HG03439 (cell line): ENCODE measurements at regions not wholly inside any gene's neighbourhood (a gene's known extent, or its start where the extent isn't known, plus 50 kb on each side); places are given as distances from the start of the nearest gene placed in this dataset.

ENCODE experiments used
- ATAC-seq: cut with Tn5 transposase; IDR thresholded peaks from one replicate; pipeline ENCODE4 v1.9.1; 2021; ENCODE audit warnings: mild to moderate bottlenecking, moderate library complexity; ENCODE audit not compliant: unreplicated experiment

GRCh38 chr2:129619471-129619870 is 360.0 kb upstream of the RAB6C start:
- no peak for ATAC-seq

- ATAC-seq, result no peak
These were observed 359.1 kb upstream of the RAB6C start for GRCh38 chr2:129620411-129620810.

- no peak for ATAC-seq
These were observed 355.7 kb upstream of the RAB6C start for GRCh38 chr2:129623783-129624182.

GRCh38 chr2:129627437-129627836 is 352.0 kb upstream of the RAB6C start:
- ATAC-seq, result no peak

- ATAC-seq, result no peak
These were observed 342.8 kb upstream of the RAB6C start for GRCh38 chr2:129636692-129637091.

GRCh38 chr2:129641371-129641770 is 338.1 kb upstream of the RAB6C start:
- ATAC-seq, result no peak

GRCh38 chr2:129642526-129643043 is 336.9 kb upstream of the RAB6C start:
- no peak for ATAC-seq

GRCh38 chr2:129645335-129645734 is 334.1 kb upstream of the RAB6C start:
- no peak for ATAC-seq

- no peak for ATAC-seq
These were observed 333.4 kb upstream of the RAB6C start for GRCh38 chr2:129646107-129646506.

- ATAC-seq, result no peak
These were observed 326.2 kb upstream of the RAB6C start for GRCh38 chr2:129653246-129653645.

GRCh38 chr2:129654331-129654730 is 325.1 kb upstream of the RAB6C start:
- ATAC-seq, result no peak

GRCh38 chr2:129656081-129656598 is 323.3 kb upstream of the RAB6C start:
- ATAC-seq, result no peak

GRCh38 chr2:129658430-129658829 is 321.0 kb upstream of the RAB6C start:
- ATAC-seq, result no peak

GRCh38 chr2:129661935-129662334 is 317.5 kb upstream of the RAB6C start:
- no peak for ATAC-seq

- no peak for ATAC-seq
These were observed 311.9 kb upstream of the RAB6C start for GRCh38 chr2:129667577-129667976.

GRCh38 chr2:129672521-129672920 is 306.9 kb upstream of the RAB6C start:
- ATAC-seq, result no peak

- no peak for ATAC-seq
These were observed 306.2 kb upstream of the RAB6C start for GRCh38 chr2:129673234-129673633.

GRCh38 chr2:129673847-129674711 is 305.4 kb upstream of the RAB6C start:
- ATAC-seq, result no peak

GRCh38 chr2:129678751-129679150 is 300.7 kb upstream of the RAB6C start:
- no peak for ATAC-seq

- ATAC-seq, result no peak
These were observed 297.7 kb upstream of the RAB6C start for GRCh38 chr2:129681788-129682187.

- no peak for ATAC-seq
These were observed 289.6 kb upstream of the RAB6C start for GRCh38 chr2:129689653-129690448.

GRCh38 chr2:129695496-129695895 is 284.0 kb upstream of the RAB6C start:
- ATAC-seq, result no peak
